ENCODE measurements at regions not wholly inside any gene's neighbourhood (a gene's known extent, or its start where the extent isn't known, plus 50 kb on each side); places are given as distances from the start of the nearest gene placed in this dataset.

GRCh38 chr10:78925800-78926319 is 142.9 kb upstream of the ZMIZ1 start:
- no peak for TF ChIP-seq CTCF (IDR thresholded peaks at IDR 0.05)
- no peak for TF ChIP-seq EZH2 (IDR thresholded peaks at IDR 0.05; ENCODE audit: borderline replicate concordance, insufficient read depth, low read depth, low read length, poor library complexity, severe bottlenecking)
